ENCODE measurements at regions not wholly inside any gene's neighbourhood (a gene's known extent, or its start where the extent isn't known, plus 50 kb on each side); places are given as distances from the start of the nearest gene placed in this dataset.

DNA sequence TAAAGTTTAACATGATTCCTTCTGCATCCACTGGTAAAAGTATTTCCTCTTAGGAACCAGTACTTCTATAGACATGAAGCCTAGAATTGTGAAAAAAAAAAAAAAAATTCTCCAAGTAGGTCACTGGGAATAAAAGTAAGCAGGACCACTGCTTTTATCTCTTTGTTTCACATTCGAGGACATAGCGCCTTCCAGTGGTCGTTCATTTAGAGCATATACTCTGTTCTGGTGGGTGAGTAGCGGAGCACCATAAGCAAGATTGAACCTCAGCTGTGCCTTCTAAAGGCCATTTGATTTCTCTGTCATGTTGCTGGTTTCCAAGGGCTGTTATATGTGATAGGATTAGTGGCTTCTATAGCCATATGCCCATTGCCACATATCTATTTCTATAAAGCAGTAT, 393.1 kb downstream of the TMEM232 start:
- TF ChIP-seq CTCF (IDR thresholded peaks at IDR 0.05) (no peak), POLR2A (IDR thresholded peaks at IDR 0.05) (no peak)

Measured in uterus (tissue), 2 donors.